NCI-H748 (cell line): ENCODE measurements at regions not wholly inside any gene's neighbourhood (a gene's known extent, or its start where the extent isn't known, plus 50 kb on each side); places are given as distances from the start of the nearest gene placed in this dataset.

Experiments used
- DNase-seq: peaks from one replicate; lab custom pipeline; 2025; ENCODE audit not compliant: unreplicated experiment; lab: John Stamatoyannopoulos, UW

DNA sequence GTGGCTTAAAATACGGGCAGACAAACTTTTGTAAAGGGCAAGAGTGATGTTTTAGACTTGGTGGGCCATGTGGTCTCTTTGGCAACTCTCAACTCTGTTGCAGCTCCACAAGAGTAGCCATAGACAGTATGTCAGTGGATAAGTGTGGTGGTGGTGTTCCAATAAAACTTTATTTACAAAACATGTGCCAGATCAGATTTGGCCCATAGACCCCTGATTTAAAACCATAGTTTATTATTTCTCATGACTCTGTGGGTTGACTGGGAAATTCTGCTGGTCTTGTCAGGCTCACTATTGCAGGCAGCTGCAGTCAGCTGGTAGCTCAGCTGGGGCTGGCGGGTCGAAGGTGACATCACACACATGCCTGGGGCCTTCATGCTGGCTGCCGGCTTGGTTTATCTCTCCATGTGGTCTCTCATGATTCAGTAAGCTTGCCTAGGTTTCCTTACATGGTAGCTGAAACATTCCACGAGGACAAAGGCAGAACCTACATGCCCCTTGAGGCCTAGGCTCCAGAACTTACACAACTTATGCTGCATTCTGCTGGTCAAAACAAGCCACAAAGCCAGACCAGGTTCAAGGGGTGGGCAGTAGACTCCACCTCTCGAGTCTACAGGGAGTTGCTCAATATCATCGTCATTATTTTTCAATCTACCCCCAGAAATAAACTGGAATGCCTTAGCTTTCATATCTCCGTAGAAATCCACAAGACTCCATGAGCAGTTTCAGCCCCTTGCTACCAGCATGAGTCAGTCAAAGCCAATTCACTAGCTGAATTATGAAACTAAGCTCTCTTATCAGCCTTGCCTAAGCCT, 245.7 kb downstream of the WDR11 start:
- no peak for DNase-seq

DNA sequence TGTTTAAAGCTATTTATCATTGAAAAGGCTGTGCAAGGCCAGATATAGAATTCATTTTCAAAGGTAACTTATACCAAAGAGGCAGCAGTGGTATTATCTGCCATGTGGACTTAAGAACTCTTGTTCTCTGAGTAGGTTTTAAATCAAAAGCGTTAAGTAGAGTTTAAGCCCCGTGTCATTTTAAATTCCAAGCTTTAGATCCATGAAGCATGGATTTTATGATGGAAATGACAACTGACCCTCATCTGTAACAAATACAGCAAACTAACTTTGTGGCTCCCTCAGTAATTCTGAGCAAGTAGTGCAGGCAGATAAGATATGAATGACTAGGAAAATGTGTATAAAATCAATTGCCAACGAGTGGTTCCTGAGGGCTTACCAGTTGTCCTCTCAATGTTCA, 247.0 kb downstream of the WDR11 start:
- no peak for DNase-seq

DNA sequence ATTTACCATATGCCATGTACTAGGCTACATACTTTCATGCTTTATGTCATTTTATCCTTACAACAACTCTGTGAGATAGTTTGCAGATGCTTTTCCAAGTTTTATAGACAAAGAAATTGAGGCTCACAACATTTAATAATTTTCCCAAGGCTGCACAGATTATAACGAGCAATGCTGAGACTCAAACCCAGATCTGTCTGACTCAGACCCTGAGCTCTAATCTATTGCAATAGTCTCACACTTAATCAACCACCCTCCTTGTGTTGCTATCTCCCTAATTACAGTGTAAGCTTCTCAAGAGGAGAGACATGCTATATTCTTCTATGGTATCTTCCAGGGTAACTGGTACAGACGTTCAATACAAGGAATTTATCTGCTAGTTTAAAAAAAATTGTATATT, 247.6 kb downstream of the WDR11 start:
- no peak for DNase-seq

DNA sequence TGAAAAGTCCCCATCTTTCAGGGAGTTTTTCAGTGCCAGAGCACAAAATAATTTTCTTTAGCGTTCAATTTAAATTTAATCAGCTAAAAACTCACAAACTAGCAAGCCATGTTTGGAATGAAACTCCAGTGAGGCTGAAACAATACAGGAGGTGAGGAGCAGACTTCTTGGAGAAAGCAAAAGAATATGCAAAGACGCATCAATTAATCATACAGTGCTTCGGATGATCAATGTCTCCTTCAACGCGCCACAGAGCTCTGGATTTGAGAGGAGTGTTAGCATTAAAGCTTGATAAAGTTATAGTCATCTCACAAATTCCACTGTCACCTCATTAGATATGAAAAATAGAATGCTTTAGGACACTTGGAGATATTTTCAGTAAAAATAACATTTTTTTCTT, 248.0 kb downstream of the WDR11 start:
- no peak for DNase-seq

DNA sequence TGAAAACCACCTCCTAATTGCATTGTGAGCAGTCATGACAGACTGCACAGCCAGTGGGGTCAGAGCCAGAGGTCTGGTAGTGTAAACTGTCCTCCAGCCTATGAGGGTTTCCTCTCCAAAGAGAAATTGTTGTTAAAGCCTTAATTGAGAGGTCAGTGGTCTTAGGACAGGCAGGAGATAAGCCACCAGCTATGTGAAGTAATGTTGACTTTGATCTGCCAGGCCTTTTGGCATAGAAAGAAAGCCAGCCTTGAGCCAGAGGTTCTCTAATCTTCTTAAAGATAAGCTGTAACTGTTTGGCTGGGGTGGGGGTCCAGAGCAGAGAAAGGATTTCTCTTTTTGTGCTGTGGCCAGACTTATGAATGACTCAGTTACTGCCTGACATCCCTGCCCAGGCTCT, 248.4 kb downstream of the WDR11 start:
- no peak for DNase-seq

DNA sequence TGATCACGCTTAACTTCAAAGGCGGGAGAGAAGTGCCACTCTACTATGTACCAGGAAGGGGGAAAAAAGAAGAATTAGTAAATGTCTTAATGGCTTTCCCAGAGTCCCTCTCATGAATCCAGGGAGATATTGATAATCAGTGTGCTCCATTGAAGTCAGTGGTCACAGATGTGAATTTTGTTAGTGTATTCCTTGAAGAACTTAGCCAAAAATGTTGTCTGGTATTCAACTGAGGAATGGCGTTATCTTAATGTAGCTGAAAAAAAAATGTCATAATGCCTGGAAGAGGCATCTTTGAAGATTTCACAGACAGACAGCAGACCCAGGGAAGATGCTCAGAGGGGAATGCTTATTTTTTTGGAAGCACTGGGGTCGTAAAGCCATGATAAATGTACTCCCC, 250.4 kb downstream of the WDR11 start:
- no peak for DNase-seq

DNA sequence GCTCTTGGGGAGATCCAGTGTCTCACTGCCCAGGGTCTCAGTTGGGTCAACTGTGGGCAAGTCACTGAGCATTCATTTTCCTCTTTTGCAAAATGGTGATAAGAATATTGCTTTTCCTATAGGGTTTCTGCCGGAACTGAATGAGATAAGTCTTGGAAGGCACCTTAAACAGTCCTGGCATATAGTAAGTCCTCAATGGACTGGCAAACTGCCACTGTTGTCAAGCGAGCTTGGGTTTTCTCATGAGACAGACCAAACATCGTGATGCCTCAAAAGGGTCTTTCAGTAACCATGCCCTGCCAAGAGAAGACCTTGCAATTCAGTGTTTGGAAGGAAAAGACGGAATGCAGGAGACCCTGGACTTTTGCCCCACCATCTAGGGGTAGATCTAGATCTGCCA, 251.5 kb downstream of the WDR11 start:
- no peak for DNase-seq

DNA sequence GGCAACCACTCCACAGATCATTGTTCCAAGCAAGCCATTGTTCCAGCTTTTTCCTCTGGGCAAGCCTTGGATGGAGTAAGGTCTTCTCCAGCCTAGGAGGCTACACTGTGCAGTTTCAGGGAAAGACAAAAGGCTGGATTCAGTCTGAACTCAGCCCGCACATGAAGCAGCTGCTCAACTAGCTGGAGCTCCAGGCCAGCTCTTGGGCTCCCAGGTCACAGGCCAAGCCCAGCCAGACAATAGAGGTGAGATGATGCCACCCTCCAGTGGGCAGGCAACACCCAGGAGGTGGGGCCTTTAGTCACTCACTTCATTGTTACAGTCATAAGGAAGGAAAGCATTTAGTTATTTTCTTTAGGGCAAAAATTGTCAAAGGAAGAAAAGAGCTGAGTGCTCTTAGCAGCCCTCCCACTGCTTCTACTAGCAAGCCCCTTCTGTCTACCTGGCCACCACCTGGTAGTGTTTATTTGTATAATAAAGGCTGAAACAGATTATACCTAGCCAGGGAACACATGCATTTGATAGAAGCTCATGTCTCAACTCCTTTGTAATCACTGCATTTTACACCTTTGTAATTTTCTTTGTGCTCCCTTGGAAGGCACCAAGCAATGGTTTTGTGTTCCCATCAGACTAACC, 253.4 kb downstream of the WDR11 start:
- peak; percentile 95 for DNase-seq

DNA sequence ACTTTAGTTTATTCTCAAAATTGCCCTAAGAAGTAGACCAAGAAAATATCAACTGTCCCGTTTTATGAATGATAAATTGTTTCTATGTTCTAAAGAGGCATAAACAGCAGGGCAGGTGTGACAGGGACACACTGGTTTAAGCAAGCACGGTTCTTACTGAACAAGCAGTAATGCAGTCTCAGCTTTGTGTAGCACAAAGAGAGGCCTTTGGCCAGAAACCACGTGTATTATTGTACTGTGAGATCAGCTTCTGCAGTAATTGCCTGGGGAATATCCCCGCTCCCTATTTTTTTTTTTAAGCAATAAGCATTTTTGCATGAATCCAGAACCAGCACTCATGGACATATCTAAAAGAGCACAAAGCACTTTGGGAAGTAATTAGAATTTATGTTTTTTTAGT, 255.4 kb downstream of the WDR11 start:
- no peak for DNase-seq

DNA sequence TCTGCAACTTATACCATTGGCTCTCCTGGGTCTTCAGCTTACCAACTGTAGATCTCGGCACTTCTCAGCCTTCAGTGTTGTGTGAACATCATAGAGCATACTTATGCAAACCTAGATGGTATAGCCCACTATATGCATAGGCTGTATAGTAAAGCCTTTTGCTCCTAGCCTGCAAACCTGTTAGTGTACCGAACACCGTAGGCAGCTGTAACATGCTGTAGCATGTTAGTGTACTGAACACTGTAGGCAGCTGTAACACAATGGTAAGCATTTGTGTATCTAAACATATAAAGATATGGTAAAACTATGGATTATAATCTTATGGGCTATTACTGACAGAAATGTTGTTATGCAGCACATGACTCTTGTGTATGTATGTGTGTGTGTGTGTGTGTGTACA, 256.9 kb downstream of the WDR11 start:
- DNase-seq = no peak

DNA sequence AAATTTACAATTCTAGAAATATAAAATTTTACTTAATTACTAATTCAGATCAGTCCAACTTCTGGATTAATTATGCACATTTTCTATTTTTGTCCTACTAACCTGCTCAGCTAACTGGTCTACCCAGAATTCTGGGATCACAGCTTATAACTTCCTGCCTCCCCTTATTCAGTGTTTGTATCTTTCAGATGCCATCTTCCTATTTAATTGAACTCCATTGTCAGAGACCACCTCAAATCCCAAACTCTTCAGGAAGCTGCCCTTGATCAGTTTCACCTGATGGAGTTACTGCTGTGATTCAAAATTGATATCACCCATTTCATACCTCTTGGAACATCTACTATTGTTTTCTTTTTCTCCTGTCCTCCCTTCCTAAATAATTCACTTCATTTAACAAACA, 259.2 kb downstream of the WDR11 start:
- no peak for DNase-seq

DNA sequence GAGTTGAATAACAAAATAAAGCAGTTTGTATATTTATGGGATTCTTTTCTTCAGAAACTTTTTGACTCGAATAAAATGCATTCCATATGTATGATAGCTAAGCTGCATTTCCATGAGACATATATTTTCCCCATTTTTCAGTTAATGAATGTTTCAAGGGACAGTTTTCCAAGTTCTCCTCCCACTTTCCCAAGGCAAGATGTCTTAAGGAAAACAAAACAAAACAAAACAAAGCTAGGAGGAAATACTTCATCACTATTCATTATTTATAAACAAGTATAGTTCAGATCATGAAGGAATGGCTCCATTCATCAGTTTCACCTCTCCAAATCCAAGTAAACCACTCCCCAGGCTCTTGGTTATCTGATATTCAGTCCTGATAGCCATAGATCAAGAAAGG, 261.0 kb downstream of the WDR11 start:
- no peak for DNase-seq

DNA sequence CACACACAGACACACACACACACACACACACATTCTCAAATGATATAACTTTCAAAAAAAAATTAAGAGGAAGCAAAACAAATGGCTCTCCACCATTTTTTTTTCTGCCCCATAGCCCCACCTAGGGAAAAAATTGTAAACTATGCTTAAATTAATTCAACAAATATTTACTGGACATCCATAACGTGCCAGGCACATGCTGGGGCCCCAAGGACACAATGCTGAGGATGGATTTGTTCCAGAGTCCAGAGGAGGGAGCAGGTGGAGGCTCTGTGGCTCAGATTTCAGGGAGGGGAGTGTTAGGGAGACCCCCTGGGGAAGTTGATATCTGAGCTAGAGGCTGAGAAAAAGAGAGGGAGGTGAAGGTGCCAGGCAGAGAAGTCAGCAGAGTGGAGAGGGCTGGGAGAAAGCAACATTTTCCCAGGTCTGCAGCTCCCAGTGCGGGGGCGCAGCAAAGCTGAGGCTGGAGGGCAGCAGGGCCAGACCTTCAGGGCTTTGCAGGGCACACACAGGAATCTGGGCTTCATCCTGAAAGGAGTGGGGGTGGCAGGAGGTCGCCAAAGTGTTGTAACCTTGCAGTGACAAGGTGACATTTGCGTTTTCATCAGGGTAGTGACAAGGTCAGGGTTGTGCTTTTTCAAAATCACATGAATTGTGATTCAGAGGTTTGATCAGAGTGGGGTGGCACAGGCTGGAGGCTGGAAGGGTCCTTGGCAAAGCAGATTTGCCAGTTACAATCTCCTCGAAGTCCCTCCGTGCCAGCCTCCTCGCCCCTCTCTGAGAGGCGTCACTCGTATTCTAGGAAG, 261.6 kb downstream of the WDR11 start:
- peak; percentile 84 for DNase-seq

DNA sequence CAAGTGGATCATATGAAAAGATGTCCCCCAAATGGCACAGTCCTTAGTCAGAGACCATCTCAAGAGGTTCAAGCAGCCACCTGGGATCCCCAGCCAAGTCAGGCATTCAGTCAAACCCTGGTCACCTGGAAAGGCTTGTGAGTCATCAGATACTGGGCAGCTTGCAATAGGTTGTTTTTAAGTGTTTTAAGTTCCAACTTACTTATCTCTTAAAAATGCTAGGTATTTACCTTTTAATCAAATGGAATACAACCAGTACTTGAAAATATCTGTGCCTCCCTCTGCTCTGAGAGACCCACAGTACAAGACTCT, 262.2 kb downstream of the WDR11 start:
- no peak for DNase-seq

DNA sequence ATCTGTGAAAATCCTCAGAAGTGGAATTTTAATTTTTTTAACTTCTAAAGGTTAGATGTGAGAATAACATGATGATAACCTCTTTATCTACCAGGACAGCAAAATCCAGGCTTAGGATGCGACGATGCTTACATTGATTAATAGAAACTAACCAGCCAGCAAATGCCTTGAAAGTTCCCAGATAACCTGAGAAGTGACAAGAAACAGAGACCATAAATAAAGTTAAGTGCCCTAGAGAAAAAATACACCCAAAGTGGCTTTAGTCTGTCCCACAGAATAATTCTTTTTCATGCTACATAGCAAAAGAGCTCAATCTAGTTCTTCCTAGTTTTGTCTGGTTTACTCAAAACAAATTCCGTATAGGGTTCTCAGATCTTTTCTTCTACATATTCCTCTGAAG, 262.7 kb downstream of the WDR11 start:
- DNase-seq = no peak

DNA sequence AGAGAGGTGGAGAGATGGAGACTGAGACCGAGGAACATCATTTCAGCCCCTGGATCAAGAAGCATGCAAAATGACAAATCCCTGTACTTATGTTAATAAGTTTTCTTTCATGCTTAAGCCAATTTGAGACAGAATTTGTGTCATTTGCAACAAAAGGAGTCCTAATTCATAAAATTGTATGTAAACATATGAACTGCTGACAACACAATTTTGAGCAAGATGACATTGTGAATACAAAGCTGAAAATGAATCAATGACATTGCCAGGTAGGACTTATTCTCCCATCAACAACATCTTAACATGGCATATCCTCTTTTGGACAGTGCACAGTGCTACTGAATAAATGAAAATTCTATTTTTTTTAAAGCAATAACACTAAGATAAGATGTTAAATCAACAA, 264.0 kb downstream of the WDR11 start:
- no peak for DNase-seq

DNA sequence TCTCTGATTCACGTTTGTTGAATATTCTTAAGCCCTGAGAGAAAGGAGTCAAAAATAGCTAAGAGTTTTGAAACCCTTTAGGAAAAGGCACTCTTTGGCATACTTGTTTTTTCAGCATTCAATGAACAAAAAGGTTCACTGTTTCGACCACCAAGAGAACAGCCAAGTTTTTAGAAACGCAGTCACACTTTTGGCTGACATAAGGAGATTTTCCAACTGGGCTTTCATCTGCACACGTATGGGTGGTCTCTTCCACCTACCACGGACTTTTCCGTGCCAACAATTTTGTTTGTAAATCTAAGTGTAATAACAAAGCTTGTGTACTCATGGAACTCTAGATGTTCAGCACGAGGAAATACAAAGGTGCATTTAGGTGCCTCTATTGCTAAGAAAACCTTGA, 270.3 kb downstream of the WDR11 start:
- no peak for DNase-seq

DNA sequence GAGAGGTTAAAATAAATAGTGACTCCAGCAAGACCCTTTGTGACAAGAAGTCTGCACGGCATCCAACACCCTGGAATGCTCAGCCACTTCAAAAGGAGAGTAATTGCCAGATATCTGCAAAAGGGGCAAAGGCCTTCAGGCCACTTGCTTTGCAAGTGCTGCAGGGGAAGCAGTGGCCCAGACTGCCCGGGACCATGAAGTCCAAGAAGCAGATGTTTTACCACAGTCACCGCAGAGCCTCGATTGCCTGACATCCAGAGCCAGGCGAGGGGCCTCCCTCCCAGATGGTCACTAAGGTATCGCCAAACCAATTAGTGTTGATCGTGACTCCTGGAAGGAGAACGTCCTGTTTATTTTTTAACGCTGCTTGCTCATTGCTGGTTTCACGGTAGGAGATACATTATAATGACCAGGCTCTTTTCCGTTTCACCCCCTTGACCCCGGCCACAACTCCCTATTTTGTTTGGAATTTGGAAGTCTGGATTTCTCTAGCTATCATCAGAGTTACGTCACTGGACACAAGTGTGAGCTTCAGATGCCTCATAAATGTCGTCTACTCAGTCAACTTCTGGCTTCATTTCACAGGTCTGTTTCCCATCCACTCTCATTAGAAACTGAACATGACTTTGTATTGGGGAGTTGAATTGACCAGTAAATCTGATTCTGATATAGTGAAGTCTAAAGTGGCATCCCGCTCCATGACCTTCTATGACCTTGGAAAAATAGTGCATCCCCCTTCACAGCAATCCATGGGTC, 276.2 kb downstream of the WDR11 start:
- no peak for DNase-seq

DNA sequence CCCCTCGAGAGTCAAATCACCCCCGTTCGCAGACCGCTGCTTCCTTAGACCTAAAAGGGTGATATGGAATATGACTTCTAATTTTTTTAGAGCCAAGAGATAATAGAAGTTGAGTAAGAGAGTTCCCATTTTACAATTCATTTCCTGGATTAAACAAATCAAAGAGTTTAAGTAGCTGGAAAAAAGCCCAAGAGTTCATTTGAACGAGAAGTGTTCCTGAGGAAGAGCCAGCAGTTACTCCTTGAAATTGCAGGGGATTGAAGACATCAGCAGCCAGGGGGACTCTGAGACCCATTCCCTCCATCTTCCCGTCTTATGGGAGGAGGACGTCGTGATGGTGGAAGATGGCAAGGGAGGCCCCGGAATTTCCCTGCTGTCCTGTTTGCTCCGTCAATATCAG, 277.0 kb downstream of the WDR11 start:
- DNase-seq = no peak

DNA sequence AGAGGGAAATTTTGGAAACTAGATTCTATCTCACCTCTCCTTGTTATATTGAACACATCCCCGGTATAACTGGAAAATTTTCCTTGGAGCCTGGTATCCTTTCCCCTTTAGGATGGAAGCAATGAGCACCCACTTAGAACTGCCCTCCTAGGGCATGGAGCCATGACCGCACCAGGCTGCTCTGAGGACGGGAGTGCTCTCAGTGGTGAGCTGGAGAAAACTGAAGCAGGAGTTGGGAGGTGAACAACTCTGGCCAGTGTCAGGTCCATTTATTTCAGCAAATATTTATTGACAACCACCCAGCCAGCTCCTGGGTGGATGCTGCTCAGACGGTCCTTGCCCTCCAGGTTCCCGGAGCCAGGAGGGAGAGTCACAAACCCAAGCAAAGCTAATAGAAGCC, 278.1 kb downstream of the WDR11 start:
- no peak for DNase-seq

DNA sequence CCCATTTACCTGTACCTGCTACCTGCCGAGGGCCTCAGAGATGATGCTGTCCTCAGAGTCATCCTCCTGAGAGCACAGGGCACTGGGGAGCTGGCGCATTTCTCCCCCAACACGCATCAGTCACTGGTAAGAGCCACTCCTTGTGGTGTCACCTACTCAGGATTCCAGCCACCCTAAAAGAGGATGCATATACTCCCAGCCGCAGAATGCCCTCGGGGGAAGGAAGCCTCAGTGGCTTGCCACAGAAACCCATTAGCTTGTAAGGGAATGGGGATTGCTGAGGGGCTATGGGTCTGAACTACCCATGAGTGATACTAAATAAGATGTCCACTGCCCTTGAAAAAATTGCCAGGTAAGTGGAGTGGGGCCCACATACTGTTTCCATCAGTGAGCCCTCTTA, 279.2 kb downstream of the WDR11 start:
- no peak for DNase-seq

DNA sequence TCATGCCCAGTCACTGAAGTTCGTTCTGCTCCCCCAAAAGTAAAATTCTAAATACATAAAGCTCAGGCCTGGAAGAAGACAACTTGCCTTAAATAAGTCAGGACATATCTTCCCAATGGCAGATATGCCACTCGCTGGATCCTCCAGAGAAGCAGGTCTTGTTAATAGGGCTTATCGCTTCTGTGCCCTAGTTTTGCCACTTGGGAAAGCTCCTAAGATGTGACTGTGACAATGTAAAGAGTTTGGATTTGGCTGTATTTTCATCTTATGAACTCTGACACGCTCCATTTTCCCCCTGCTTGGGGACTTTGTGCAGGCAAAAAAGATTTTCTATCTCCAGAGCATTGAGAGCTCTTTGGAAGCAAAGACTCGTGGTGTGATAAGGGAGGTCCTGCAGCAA, 279.9 kb downstream of the WDR11 start:
- no peak for DNase-seq
